ENCODE measurements at regions not wholly inside any gene's neighbourhood (a gene's known extent, or its start where the extent isn't known, plus 50 kb on each side); places are given as distances from the start of the nearest gene placed in this dataset.

- no peak overlapping the region for H3K27ac ChIP-seq (ENCODE audit: low read depth in 1 of 2, low read length in 2 of 2)
- H3K27me3 ChIP-seq (ENCODE audit: control insufficient read depth in 2 of 2, insufficient read depth in 2 of 2, low read length in 2 of 2), result peaks cover 0 to 3% of the 10 kb centered on the region in 2 donors
- H3K9me3 ChIP-seq (replicated peaks in 1 of 2; ENCODE audit: control insufficient read depth in 1 of 2, insufficient read depth in 1 of 2, low read length in 2 of 2), result no peaks in the 10 kb centered on the region
- WGBS (ENCODE audit: insufficient coverage), result 43% methylated on average over 1 of the region's 1 CpG
- no peak for TF ChIP-seq CTCF (IDR thresholded peaks at IDR 0.05)
- Mint-ChIP-seq H3K4me1 (no peaks in the 10 kb centered on the region), H3K9me3 (peaks cover 0 to 1% (median 0%) of the 10 kb centered on the region in 7 donors), H3K27ac (no peak overlapping the region), H3K4me3 (no peak overlapping the region), H3K27me3 (ENCODE audit: low read depth in 3 of 3) (peaks cover 0 to 5% (median 2%) of the 10 kb centered on the region in 3 donors), H3K36me3 (no peaks in the 10 kb centered on the region)
- H3K36me3 ChIP-seq (replicated peaks in 1 of 2; ENCODE audit: control insufficient read depth in 1 of 2, insufficient read depth in 2 of 2, low read length in 2 of 2), result no peaks in the 10 kb centered on the region
- H3K4me1 ChIP-seq (ENCODE audit: control insufficient read depth in 1 of 2, insufficient read depth in 2 of 2, low read length in 2 of 2), result no peaks in the 10 kb centered on the region
- DNase-seq, result no peak
- H3K4me3 ChIP-seq (replicated peaks in 1 of 3; ENCODE audit: low read depth in 2 of 3, low read length in 3 of 3), result no peak overlapping the region
- no peaks in the 10 kb centered on the region for H4K20me1 ChIP-seq (ENCODE audit: insufficient read depth, low read length)
- H3K9ac ChIP-seq (ENCODE audit: insufficient read depth, low read length, poor library complexity, severe bottlenecking), result no peak overlapping the region
- H3K4me2 ChIP-seq (replicated peaks; ENCODE audit: extremely low read depth, low read length, poor library complexity, severe bottlenecking), result no peak overlapping the region
- intact Hi-C loops (cut with micrococcal nuclease), result no loop called here
- H3K79me2 ChIP-seq (ENCODE audit: insufficient read depth, low read length), result no peaks in the 10 kb centered on the region
- no peak overlapping the region for H2AFZ ChIP-seq (ENCODE audit: insufficient read depth, low read depth, low read length, poor library complexity, severe bottlenecking)
These were observed 171.2 kb upstream of the RPL34 start for GRCh38 chr4:108449129-108449528.

GRCh38 chr4:108446556-108446955, 173.8 kb upstream of the RPL34 start:
- Histone ChIP-seq H4K20me1 (ENCODE audit: insufficient read depth, low read length) (no peaks in the 10 kb centered on the region), H3K79me2 (ENCODE audit: insufficient read depth, low read length) (no peaks in the 10 kb centered on the region), H3K4me3 (replicated peaks in 1 of 3; ENCODE audit: low read depth in 2 of 3, low read length in 3 of 3) (no peak overlapping the region), H3K27me3 (ENCODE audit: control insufficient read depth in 2 of 2, insufficient read depth in 2 of 2, low read length in 2 of 2) (no peaks in the 10 kb centered on the region), H3K9ac (ENCODE audit: insufficient read depth, low read length, poor library complexity, severe bottlenecking) (no peak overlapping the region), H2AFZ (ENCODE audit: insufficient read depth, low read depth, low read length, poor library complexity, severe bottlenecking) (no peak overlapping the region), H3K9me3 (replicated peaks in 1 of 2; ENCODE audit: control insufficient read depth in 1 of 2, insufficient read depth in 1 of 2, low read length in 2 of 2) (peaks cover 0 to under 1% of the 10 kb centered on the region in 2 donors), H3K4me1 (ENCODE audit: control insufficient read depth in 1 of 2, insufficient read depth in 2 of 2, low read length in 2 of 2) (no peaks in the 10 kb centered on the region), H3K36me3 (replicated peaks in 1 of 2; ENCODE audit: control insufficient read depth in 1 of 2, insufficient read depth in 2 of 2, low read length in 2 of 2) (no peaks in the 10 kb centered on the region), H3K27ac (ENCODE audit: low read depth in 1 of 2, low read length in 2 of 2) (no peak overlapping the region), H3K4me2 (replicated peaks; ENCODE audit: extremely low read depth, low read length, poor library complexity, severe bottlenecking) (no peak overlapping the region)
- H3K27me3 Mint-ChIP-seq (ENCODE audit: low read depth in 3 of 3), result peaks cover 0 to 2% (median 2%) of the 10 kb centered on the region in 3 donors
- no peak for TF ChIP-seq CTCF (IDR thresholded peaks at IDR 0.05)
- intact Hi-C loops (cut with micrococcal nuclease), result no loop called here
- no peak for DNase-seq
- WGBS (ENCODE audit: insufficient coverage), result 94% methylated on average over 6 of the region's 7 CpGs
- H3K27ac Mint-ChIP-seq, result no peak overlapping the region
- H3K9me3 Mint-ChIP-seq, result peaks cover 0 to 4% (median 0%) of the 10 kb centered on the region in 7 donors
- H3K4me3 Mint-ChIP-seq, result no peak overlapping the region
- H3K36me3 Mint-ChIP-seq, result no peaks in the 10 kb centered on the region
- no peaks in the 10 kb centered on the region for H3K4me1 Mint-ChIP-seq
